ENCODE measurements at regions not wholly inside any gene's neighbourhood (a gene's known extent, or its start where the extent isn't known, plus 50 kb on each side); places are given as distances from the start of the nearest gene placed in this dataset.

GRCh38 chr2:11050565-11050964, 104.7 kb upstream of the SLC66A3 start:
- no peak for DNase-seq

GRCh38 chr2:11051280-11051679, 104.0 kb upstream of the SLC66A3 start:
- DNase-seq: no peak

GRCh38 chr2:11053546-11053945, 101.7 kb upstream of the SLC66A3 start:
- no peak for DNase-seq

- DNase-seq: no peak
Measured at GRCh38 chr2:11054783-11055678, 100.2 kb upstream of the SLC66A3 start.

- DNase-seq: no peak
Measured at GRCh38 chr2:11055679-11056215, 99.5 kb upstream of the SLC66A3 start.

- DNase-seq: peak; percentile 46
Measured at GRCh38 chr2:11056614-11057013, 98.7 kb upstream of the SLC66A3 start.

- DNase-seq: no peak
Measured at GRCh38 chr2:11057031-11057430, 98.2 kb upstream of the SLC66A3 start.

GRCh38 chr2:11058129-11058528, 97.1 kb upstream of the SLC66A3 start:
- DNase-seq: no peak

GRCh38 chr2:11060376-11061169, 94.7 kb upstream of the SLC66A3 start:
- no peak for DNase-seq

GRCh38 chr2:11065833-11066485, 89.3 kb upstream of the SLC66A3 start:
- DNase-seq: no peak

- DNase-seq: no peak
Measured at GRCh38 chr2:11067221-11068078, 87.8 kb upstream of the SLC66A3 start.

GRCh38 chr2:11068079-11068741, 87.1 kb upstream of the SLC66A3 start:
- DNase-seq: no peak

GRCh38 chr2:11068856-11069526, 86.3 kb upstream of the SLC66A3 start:
- no peak for DNase-seq

- DNase-seq: no peak
Measured at GRCh38 chr2:11069566-11070185, 85.6 kb upstream of the SLC66A3 start.

GRCh38 chr2:11071211-11071610, 84.1 kb upstream of the SLC66A3 start:
- peak; percentile 7 for DNase-seq

- no peak for DNase-seq
Measured at GRCh38 chr2:11071939-11072338, 83.3 kb upstream of the SLC66A3 start.

- DNase-seq: no peak
Measured at GRCh38 chr2:11072550-11072949, 82.7 kb upstream of the SLC66A3 start.

- DNase-seq: peak; percentile 80
Measured at GRCh38 chr2:11073251-11073650, 82.0 kb upstream of the SLC66A3 start.

GRCh38 chr2:11073776-11074175, 81.5 kb upstream of the SLC66A3 start:
- peak; percentile 48 for DNase-seq

- DNase-seq: no peak
Measured at GRCh38 chr2:11074246-11074820, 80.9 kb upstream of the SLC66A3 start.

All from DMS153 (cell line).